ENCODE measurements at regions not wholly inside any gene's neighbourhood (a gene's known extent, or its start where the extent isn't known, plus 50 kb on each side); places are given as distances from the start of the nearest gene placed in this dataset.

- no peaks in the 10 kb centered on the region for H3K36me3 Mint-ChIP-seq
- peaks cover 6% of the 10 kb centered on the region for H3K9me3 Mint-ChIP-seq
- no peak overlapping the region for H3K4me3 Mint-ChIP-seq
- no peak for TF ChIP-seq CTCF (conservative IDR thresholded peaks at IDR 0.05)
- no peak overlapping the region for H3K27ac Mint-ChIP-seq
- no peaks in the 10 kb centered on the region for H3K27me3 Mint-ChIP-seq
- peaks cover 15% of the 10 kb centered on the region for H3K4me1 Mint-ChIP-seq (ENCODE audit: unreplicated experiment)
- no peak for DNase-seq (ENCODE audit: extremely low spot score, unreplicated experiment)
These were observed 625.7 kb upstream of the PCDH9 start for GRCh38 chr13:67855741-67856238.

GRCh38 chr13:67854990-67855389 is 624.9 kb upstream of the PCDH9 start:
- H3K27me3 Mint-ChIP-seq, result no peaks in the 10 kb centered on the region
- H3K4me3 Mint-ChIP-seq, result no peak overlapping the region
- H3K27ac Mint-ChIP-seq, result no peak overlapping the region
- peaks cover 15% of the 10 kb centered on the region for H3K4me1 Mint-ChIP-seq (ENCODE audit: unreplicated experiment)
- no peak for DNase-seq (ENCODE audit: extremely low spot score, unreplicated experiment)
- H3K9me3 Mint-ChIP-seq, result peaks cover 4% of the 10 kb centered on the region
- TF ChIP-seq CTCF (conservative IDR thresholded peaks at IDR 0.05), result no peak
- H3K36me3 Mint-ChIP-seq, result no peaks in the 10 kb centered on the region

GRCh38 chr13:67844574-67844973 is 614.4 kb upstream of the PCDH9 start:
- no peaks in the 10 kb centered on the region for H3K36me3 Mint-ChIP-seq
- no peak for DNase-seq (ENCODE audit: extremely low spot score, unreplicated experiment)
- no peak for TF ChIP-seq CTCF (conservative IDR thresholded peaks at IDR 0.05)
- H3K4me3 Mint-ChIP-seq, result no peak overlapping the region
- H3K27me3 Mint-ChIP-seq, result no peaks in the 10 kb centered on the region
- no peaks in the 10 kb centered on the region for H3K9me3 Mint-ChIP-seq
- no peaks in the 10 kb centered on the region for H3K4me1 Mint-ChIP-seq (ENCODE audit: unreplicated experiment)
- no peak overlapping the region for H3K27ac Mint-ChIP-seq

- no peak for TF ChIP-seq CTCF (conservative IDR thresholded peaks at IDR 0.05)
- Mint-ChIP-seq H3K9me3 (no peaks in the 10 kb centered on the region), H3K4me3 (no peak overlapping the region), H3K36me3 (no peaks in the 10 kb centered on the region), H3K27me3 (no peaks in the 10 kb centered on the region), H3K4me1 (ENCODE audit: unreplicated experiment) (no peaks in the 10 kb centered on the region), H3K27ac (no peak overlapping the region)
- no peak for DNase-seq (ENCODE audit: extremely low spot score, unreplicated experiment)
These were observed 610.9 kb upstream of the PCDH9 start for GRCh38 chr13:67841071-67841470.

- no peaks in the 10 kb centered on the region for H3K9me3 Mint-ChIP-seq
- H3K27me3 Mint-ChIP-seq, result no peaks in the 10 kb centered on the region
- H3K27ac Mint-ChIP-seq, result no peak overlapping the region
- no peak overlapping the region for H3K4me3 Mint-ChIP-seq
- TF ChIP-seq CTCF (conservative IDR thresholded peaks at IDR 0.05), result no peak
- no peak for DNase-seq (ENCODE audit: extremely low spot score, unreplicated experiment)
- no peaks in the 10 kb centered on the region for H3K36me3 Mint-ChIP-seq
- no peaks in the 10 kb centered on the region for H3K4me1 Mint-ChIP-seq (ENCODE audit: unreplicated experiment)
These were observed 603.4 kb upstream of the PCDH9 start for GRCh38 chr13:67833564-67833963.

GRCh38 chr13:67829641-67830040 is 599.5 kb upstream of the PCDH9 start:
- H3K27me3 Mint-ChIP-seq, result no peaks in the 10 kb centered on the region

More at GRCh38 chr13:67829641-67830040, 599.5 kb upstream of the PCDH9 start:
- Mint-ChIP-seq H3K4me3 (no peak overlapping the region), H3K27ac (no peak overlapping the region), H3K36me3 (no peaks in the 10 kb centered on the region), H3K4me1 (ENCODE audit: unreplicated experiment) (no peaks in the 10 kb centered on the region), H3K9me3 (no peaks in the 10 kb centered on the region)
- no peak for DNase-seq (ENCODE audit: extremely low spot score, unreplicated experiment)
- no peak for TF ChIP-seq CTCF (conservative IDR thresholded peaks at IDR 0.05)
